ENCODE measurements at regions not wholly inside any gene's neighbourhood (a gene's known extent, or its start where the extent isn't known, plus 50 kb on each side); places are given as distances from the start of the nearest gene placed in this dataset.

DNA sequence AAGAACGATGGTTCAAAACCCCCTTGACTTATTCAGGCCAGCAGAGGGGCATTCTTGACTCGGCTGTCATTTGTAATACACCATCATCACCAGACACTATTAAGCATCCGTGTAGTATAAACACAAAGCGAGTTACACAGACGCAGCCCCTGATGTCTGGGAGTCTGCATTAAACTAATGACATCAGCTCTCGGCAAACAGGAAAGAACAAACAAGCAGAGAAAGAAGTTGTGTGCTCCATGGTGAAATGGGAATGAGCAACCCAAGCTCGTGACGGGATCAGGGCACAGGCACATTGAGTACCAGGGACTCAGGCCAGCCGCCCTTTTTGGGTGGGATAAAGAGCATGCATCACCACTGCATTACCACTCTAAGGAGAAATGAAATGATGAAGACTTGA, 460.1 kb downstream of the MED13L start:
- Histone ChIP-seq H3K9ac (no peak overlapping the region), H3F3A (ENCODE audit: insufficient read depth) (no peaks in the 10 kb centered on the region), H3K4me3 (no peak overlapping the region), H3K9me3 (ENCODE audit: low read depth) (no peaks in the 10 kb centered on the region), H3K9me2 (ENCODE audit: insufficient read depth) (no peaks in the 10 kb centered on the region), H2AFZ (no peak overlapping the region), H3K4me2 (ENCODE audit: unreplicated experiment) (no peak overlapping the region), H4K20me1 (ENCODE audit: insufficient read depth) (no peaks in the 10 kb centered on the region), H3K79me2 (ENCODE audit: insufficient read depth) (no peaks in the 10 kb centered on the region), H3K4me1 (ENCODE audit: insufficient read depth) (no peaks in the 10 kb centered on the region), H3K27me3 (replicated peaks; ENCODE audit: insufficient read depth) (no peaks in the 10 kb centered on the region; the same call in 1 of the 2 replicates), H3K36me3 (ENCODE audit: low read depth) (no peaks in the 10 kb centered on the region), H3K27ac (no peak overlapping the region)
- in situ Hi-C loops (cut with MboI): no loop called here
- WGBS, 2 experiments (ENCODE audit: low coverage in 1 of 2, low lambda C conversion rate in 2 of 2, missing lambda C conversion rate in 2 of 2): 42 to 43% methylated on average over 9 of the region's 9 CpGs
- no peak for TF ChIP-seq EZH2phosphoT487 (IDR thresholded peaks at IDR 0.05; ENCODE audit: insufficient read depth, low read depth)
- TF ChIP-seq EZH2 (IDR thresholded peaks at IDR 0.05; ENCODE audit: insufficient read depth, poor library complexity, severe bottlenecking): no peak
- DNase-seq: no peak

- in situ Hi-C loops (cut with MboI): no loop called here
- H3F3A ChIP-seq (ENCODE audit: insufficient read depth): no peaks in the 10 kb centered on the region
These were observed 461.6 kb downstream of the MED13L start for GRCh38 chr12:115815924-115816323.

DNA sequence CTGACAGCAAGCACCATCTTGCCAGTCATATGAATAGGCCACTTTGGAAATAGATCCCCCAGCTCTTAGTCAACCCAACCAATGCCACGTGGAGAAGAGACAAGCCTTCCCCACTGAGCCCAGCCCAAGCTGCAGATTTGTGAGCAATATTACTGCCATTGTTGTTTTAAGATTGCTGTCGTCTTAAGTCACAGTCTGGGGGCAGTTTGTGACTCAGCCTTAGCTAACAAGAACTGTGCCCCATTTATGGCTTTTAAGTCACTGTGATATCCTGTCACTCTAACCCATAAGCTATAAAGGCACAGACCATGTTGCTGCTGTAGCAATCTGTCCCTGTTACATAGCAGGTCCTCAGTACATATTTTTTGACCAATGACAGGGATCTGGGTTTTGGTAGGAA, 464.2 kb downstream of the MED13L start:
- 25 to 31% methylated on average over 2 of the region's 2 CpGs for WGBS, 2 experiments (ENCODE audit: low coverage in 1 of 2, low lambda C conversion rate in 2 of 2, missing lambda C conversion rate in 2 of 2)
- H3K4me3 ChIP-seq: no peak overlapping the region

More at GRCh38 chr12:115815924-115816323, 461.6 kb downstream of the MED13L start:
- Histone ChIP-seq H3K9ac (no peak overlapping the region), H4K20me1 (ENCODE audit: insufficient read depth) (no peaks in the 10 kb centered on the region), H3K9me2 (ENCODE audit: insufficient read depth) (no peaks in the 10 kb centered on the region), H3K4me2 (ENCODE audit: unreplicated experiment) (no peak overlapping the region), H2AFZ (no peak overlapping the region), H3K4me1 (ENCODE audit: insufficient read depth) (no peaks in the 10 kb centered on the region), H3K9me3 (ENCODE audit: low read depth) (no peaks in the 10 kb centered on the region), H3K4me3 (no peak overlapping the region), H3K79me2 (ENCODE audit: insufficient read depth) (no peaks in the 10 kb centered on the region), H3K27ac (no peak overlapping the region), H3K27me3 (replicated peaks; ENCODE audit: insufficient read depth) (peaks cover under 1% of the 10 kb centered on the region), H3K36me3 (ENCODE audit: low read depth) (no peaks in the 10 kb centered on the region)
- no peak for TF ChIP-seq EZH2 (IDR thresholded peaks at IDR 0.05; ENCODE audit: insufficient read depth, poor library complexity, severe bottlenecking)
- TF ChIP-seq EZH2phosphoT487 (IDR thresholded peaks at IDR 0.05; ENCODE audit: insufficient read depth, low read depth): no peak
- WGBS, 2 experiments (ENCODE audit: low coverage in 1 of 2, low lambda C conversion rate in 2 of 2, missing lambda C conversion rate in 2 of 2): 42 to 54% methylated on average over 7 of the region's 7 CpGs
- no peak for DNase-seq

DNA sequence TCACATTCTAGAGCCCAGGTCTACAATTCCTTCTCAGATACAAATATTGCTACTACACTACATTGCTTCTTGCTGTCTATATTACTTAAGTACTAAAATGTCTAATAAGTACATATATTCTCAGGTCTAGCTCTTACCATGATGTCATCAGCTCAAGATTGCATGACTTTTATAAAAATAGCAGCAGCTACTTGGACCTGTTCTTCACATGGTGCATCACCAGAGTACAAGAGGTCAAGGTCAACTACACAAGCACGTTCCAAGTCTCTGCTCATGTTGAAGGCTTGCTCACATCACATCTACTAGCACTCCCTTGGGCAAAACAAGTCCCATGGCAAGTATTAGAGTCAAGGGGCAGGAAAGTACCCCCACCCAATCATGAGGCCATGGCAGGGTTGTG, 465.6 kb downstream of the MED13L start:
- Histone ChIP-seq H4K20me1 (ENCODE audit: insufficient read depth) (no peaks in the 10 kb centered on the region), H3K79me2 (ENCODE audit: insufficient read depth) (no peaks in the 10 kb centered on the region), H3K4me3 (no peak overlapping the region), H3K9me2 (ENCODE audit: insufficient read depth) (no peaks in the 10 kb centered on the region), H3K9me3 (ENCODE audit: low read depth) (no peaks in the 10 kb centered on the region), H3K4me1 (ENCODE audit: insufficient read depth) (no peaks in the 10 kb centered on the region), H3F3A (ENCODE audit: insufficient read depth) (no peaks in the 10 kb centered on the region), H3K27ac (no peak overlapping the region), H3K4me2 (ENCODE audit: unreplicated experiment) (no peak overlapping the region), H3K36me3 (ENCODE audit: low read depth) (no peaks in the 10 kb centered on the region), H3K9ac (no peak overlapping the region), H2AFZ (no peak overlapping the region), H3K27me3 (replicated peaks; ENCODE audit: insufficient read depth) (peaks cover 9% of the 10 kb centered on the region)
- DNase-seq: no peak
- in situ Hi-C loops (cut with MboI): no loop called here
- WGBS, 2 experiments (ENCODE audit: low coverage in 1 of 2, low lambda C conversion rate in 2 of 2, missing lambda C conversion rate in 2 of 2): 48% methylated on average over 1 of the region's 1 CpG
- no peak for TF ChIP-seq EZH2phosphoT487 (IDR thresholded peaks at IDR 0.05; ENCODE audit: insufficient read depth, low read depth)
- TF ChIP-seq EZH2 (IDR thresholded peaks at IDR 0.05; ENCODE audit: insufficient read depth, poor library complexity, severe bottlenecking): no peak

More for the DNA sequence above, 464.2 kb downstream of the MED13L start:
- in situ Hi-C loops (cut with MboI): no loop called here
- Histone ChIP-seq H3K9ac (no peak overlapping the region), H3K4me1 (ENCODE audit: insufficient read depth) (no peaks in the 10 kb centered on the region), H3K9me2 (ENCODE audit: insufficient read depth) (no peaks in the 10 kb centered on the region), H3K79me2 (ENCODE audit: insufficient read depth) (no peaks in the 10 kb centered on the region), H3K9me3 (ENCODE audit: low read depth) (no peaks in the 10 kb centered on the region), H3K4me2 (ENCODE audit: unreplicated experiment) (no peak overlapping the region), H4K20me1 (ENCODE audit: insufficient read depth) (no peaks in the 10 kb centered on the region), H3K27me3 (replicated peaks; ENCODE audit: insufficient read depth) (peaks cover 9% of the 10 kb centered on the region), H3K27ac (no peak overlapping the region), H3F3A (ENCODE audit: insufficient read depth) (no peaks in the 10 kb centered on the region), H2AFZ (no peak overlapping the region), H3K36me3 (ENCODE audit: low read depth) (no peaks in the 10 kb centered on the region)
- no peak for DNase-seq
- TF ChIP-seq EZH2phosphoT487 (IDR thresholded peaks at IDR 0.05; ENCODE audit: insufficient read depth, low read depth): no peak
- no peak for TF ChIP-seq EZH2 (IDR thresholded peaks at IDR 0.05; ENCODE audit: insufficient read depth, poor library complexity, severe bottlenecking)

DNA sequence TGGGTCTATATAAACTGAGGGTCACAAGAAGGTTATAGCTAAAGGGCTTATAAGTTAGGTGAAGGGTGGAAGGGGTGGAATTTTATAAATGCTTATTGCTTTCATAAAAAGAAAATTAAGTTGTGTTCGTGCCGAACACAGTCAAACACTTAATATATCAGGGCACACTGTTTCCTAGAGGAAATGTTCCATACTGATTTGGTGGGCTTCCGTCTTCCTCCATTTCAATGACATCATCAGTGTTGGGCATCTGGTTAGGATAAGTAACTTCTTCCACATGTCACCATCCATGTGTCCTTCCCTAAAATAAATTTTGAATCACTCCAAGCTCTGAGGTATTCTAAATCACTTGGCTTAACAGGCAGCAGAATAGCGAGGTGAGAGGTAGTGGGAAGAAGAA, 466.4 kb downstream of the MED13L start:
- WGBS, 2 experiments (ENCODE audit: low coverage in 1 of 2, low lambda C conversion rate in 2 of 2, missing lambda C conversion rate in 2 of 2): 1 to 2% methylated on average over 4 of the region's 4 CpGs
- Histone ChIP-seq H3K4me1 (ENCODE audit: insufficient read depth) (no peaks in the 10 kb centered on the region), H3K27ac (no peak overlapping the region), H3K36me3 (ENCODE audit: low read depth) (no peaks in the 10 kb centered on the region), H3K27me3 (replicated peaks; ENCODE audit: insufficient read depth) (peaks cover 9% of the 10 kb centered on the region), H3K4me2 (ENCODE audit: unreplicated experiment) (no peak overlapping the region), H3K9ac (no peak overlapping the region), H2AFZ (no peak overlapping the region), H3K4me3 (no peak overlapping the region), H4K20me1 (ENCODE audit: insufficient read depth) (no peaks in the 10 kb centered on the region), H3K79me2 (ENCODE audit: insufficient read depth) (no peaks in the 10 kb centered on the region), H3F3A (ENCODE audit: insufficient read depth) (no peaks in the 10 kb centered on the region), H3K9me2 (ENCODE audit: insufficient read depth) (no peaks in the 10 kb centered on the region), H3K9me3 (ENCODE audit: low read depth) (no peaks in the 10 kb centered on the region)
- no peak for DNase-seq
- TF ChIP-seq EZH2phosphoT487 (IDR thresholded peaks at IDR 0.05; ENCODE audit: insufficient read depth, low read depth) (no peak), EZH2 (IDR thresholded peaks at IDR 0.05; ENCODE audit: insufficient read depth, poor library complexity, severe bottlenecking) (no peak)
- in situ Hi-C loops (cut with MboI): no loop called here

All from GM23248 (cell line).